Liver (tissue), 8 donors: ENCODE measurements at regions not wholly inside any gene's neighbourhood (a gene's known extent, or its start where the extent isn't known, plus 50 kb on each side); places are given as distances from the start of the nearest gene placed in this dataset.
"Not testable (repeated sequence)": the region's sequence is repeated elsewhere in the genome, so short reads cannot be mapped to it uniquely, and the experiment has no call there.

Experiments used
- DNase-seq: peaks from one replicate; pipeline ENCODE4 v3.0.0-alpha.2; 2017; ENCODE audit warnings: low spot score
- H3K27ac ChIP-seq, 2 donors: one replicate each; pipeline ENCODE4 v1.7.0; 2013; ENCODE audit warnings: inconsistent platforms in 2 of 2, low read length in 2 of 2, control low read depth in 1 of 2, low read depth in 1 of 2, mild to moderate bottlenecking in 1 of 2
- H3K27me3 ChIP-seq, 4 donors: one replicate each; pipeline versions ENCODE4 v1.6.1 to v1.7.0; 2013; ENCODE audit warnings: low read length in 3 of 4, inconsistent platforms in 1 of 4, mild to moderate bottlenecking in 1 of 4, moderate library complexity in 1 of 4; ENCODE audit not compliant: control insufficient read depth in 4 of 4, insufficient read depth in 4 of 4
- H3K36me3 ChIP-seq, 4 donors: one replicate each; pipeline versions ENCODE4 v1.6.1 to v1.7.0; 2013; ENCODE audit warnings: low read length in 3 of 4, mild to moderate bottlenecking in 3 of 4, low read depth in 1 of 4, moderate library complexity in 1 of 4; ENCODE audit not compliant: control insufficient read depth in 4 of 4, insufficient read depth in 3 of 4
- H3K4me1 ChIP-seq, 4 donors: one replicate each; pipeline versions ENCODE4 v1.6.1 to v1.7.0; 2013; ENCODE audit warnings: low read length in 3 of 4, mild to moderate bottlenecking in 3 of 4, moderate library complexity in 1 of 4; ENCODE audit not compliant: control insufficient read depth in 4 of 4, insufficient read depth in 4 of 4
- H3K4me3 ChIP-seq, 3 donors: one replicate each; pipeline versions ENCODE4 v1.6.1 to v1.7.0; 2013; ENCODE audit warnings: low read length in 3 of 3, control low read depth in 1 of 3, low read depth in 1 of 3, mild to moderate bottlenecking in 1 of 3
- H3K9ac ChIP-seq, 2 donors: one replicate each; pipeline ENCODE4 v1.7.0; 2013; ENCODE audit warnings: low read length in 2 of 2, mild to moderate bottlenecking in 2 of 2, moderate library complexity in 2 of 2, control low read depth in 1 of 2, low read depth in 1 of 2
- H3K9me3 ChIP-seq, 4 donors: one replicate each; pipeline versions ENCODE4 v1.6.1 to v1.7.0; 2013; ENCODE audit warnings: low read length in 3 of 4; ENCODE audit not compliant: control insufficient read depth in 4 of 4
- EGR1 ChIP-seq, 2 donors: IDR thresholded peaks; 2 replicates each; pipeline ENCODE4 v1.6.1; 2016 to 2018; ENCODE audit warnings: antibody characterized with exemption in 2 of 2, low read depth in 2 of 2
- FOXA2 ChIP-seq: IDR thresholded peaks from 2 replicates; pipeline ENCODE4 v1.6.1; 2016; ENCODE audit warnings: antibody characterized with exemption
- GABPA ChIP-seq, 2 donors: IDR thresholded peaks in 1 of 2; conservative IDR thresholded peaks in 1 of 2; 2 replicates each; pipeline ENCODE4 v1.6.1; 2016; ENCODE audit warnings: antibody characterized with exemption in 2 of 2, mild to moderate bottlenecking in 1 of 2, moderate library complexity in 1 of 2
- HNF4A ChIP-seq, 2 donors: conservative IDR thresholded peaks; 2 replicates each; pipeline ENCODE4 v1.6.1; 2016; ENCODE audit warnings: antibody characterized with exemption in 2 of 2, mild to moderate bottlenecking in 2 of 2
- HNF4G ChIP-seq: IDR thresholded peaks from 2 replicates; pipeline ENCODE4 v1.6.1; 2016; ENCODE audit warnings: antibody characterized with exemption
- MAX ChIP-seq: IDR thresholded peaks from 2 replicates; pipeline ENCODE4 v1.6.1; 2016; ENCODE audit warnings: antibody characterized with exemption
- NR2F2 ChIP-seq: IDR thresholded peaks from 2 replicates; pipeline ENCODE4 v1.6.1; 2016; ENCODE audit warnings: antibody characterized with exemption
- RAD21 ChIP-seq, 2 donors: IDR thresholded peaks; 2 replicates each; pipeline ENCODE4 v1.6.1; 2016; ENCODE audit warnings: antibody characterized with exemption in 2 of 2, mild to moderate bottlenecking in 2 of 2
- REST ChIP-seq: IDR thresholded peaks from 2 replicates; pipeline ENCODE4 v1.6.1; 2016; ENCODE audit warnings: antibody characterized with exemption, mild to moderate bottlenecking
- RXRA ChIP-seq, 2 donors: IDR thresholded peaks; 2 replicates each; pipeline ENCODE4 v1.6.1; 2017 to 2018; ENCODE audit warnings: antibody characterized with exemption in 2 of 2, mild to moderate bottlenecking in 1 of 2
- SP1 ChIP-seq: IDR thresholded peaks from 2 replicates; pipeline ENCODE4 v1.6.1; 2018; ENCODE audit warnings: antibody characterized with exemption, mild to moderate bottlenecking
- TAF1 ChIP-seq: conservative IDR thresholded peaks from 2 replicates; pipeline ENCODE4 v1.6.1; 2016; ENCODE audit warnings: antibody characterized with exemption, mild to moderate bottlenecking
- YY1 ChIP-seq: IDR thresholded peaks from 2 replicates; pipeline ENCODE4 v1.6.1; 2016; ENCODE audit warnings: antibody characterized with exemption, mild to moderate bottlenecking
- WGBS: extraction: QIAGEN DNeasy Blood & Tissue Kit; methylation state at CpG from one replicate; pipeline ENCODE4 v1.1.7; 2013; 5-methylcytosine and 5-hydroxymethylcytosine counted together
- TF ChIP-seq, protein P1 (sequence below): IDR thresholded peaks from 2 replicates; pipeline ENCODE4 v1.6.1; 2016; ENCODE audit warnings: antibody characterized with exemption
- TF ChIP-seq, protein P2 (sequence below): IDR thresholded peaks from 2 replicates; pipeline ENCODE4 v1.6.1; 2016; ENCODE audit warnings: antibody characterized with exemption
- TF ChIP-seq, protein P3 (sequence below): fragments of 150-350 bp; IDR thresholded peaks from 2 replicates; pipeline ENCODE4 v1.5.1; 2017; ENCODE audit warnings: improper control_type of control experiment, low read depth, low read length; ENCODE audit not compliant: missing input control
- donor health status: healthy.
- donor health status: healthy.
- donor health status: healthy.
- donor health status: healthy.
- donor health status: healthy.

DNA sequence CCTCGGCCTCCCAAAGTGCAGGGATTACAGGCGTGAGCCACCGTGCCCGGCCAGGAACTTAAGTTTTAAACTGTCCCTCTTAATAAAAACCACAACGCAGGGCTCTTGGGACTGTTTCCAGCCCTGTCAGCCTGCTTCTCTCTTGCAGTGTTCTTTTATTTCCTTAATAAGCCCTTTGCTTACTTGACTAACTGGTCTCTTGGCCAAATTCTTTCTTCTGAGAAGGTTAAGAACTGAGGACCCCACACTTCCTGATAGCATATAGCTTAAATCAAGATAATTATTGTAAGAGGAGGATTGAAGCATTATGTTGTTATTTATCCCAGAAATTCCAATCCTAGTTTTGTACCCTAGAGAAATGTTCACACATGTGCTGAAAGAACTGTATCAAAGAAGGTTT, 128.2 kb upstream of the UXS1 start:
- DNase-seq, result no peak
- Histone ChIP-seq H3K9ac (no peak overlapping the region), H3K27me3 (no peaks in the 10 kb centered on the region), H3K4me1 (no peaks in the 10 kb centered on the region), H3K36me3 (no peaks in the 10 kb centered on the region), H3K9me3 (no peaks in the 10 kb centered on the region), H3K4me3 (no peak overlapping the region), H3K27ac (no peak overlapping the region)
- TF ChIP-seq RAD21 (IDR thresholded peaks at IDR 0.05), result no peak
- no peak for TF ChIP-seq FOXA2
- TF ChIP-seq, protein P1, sequence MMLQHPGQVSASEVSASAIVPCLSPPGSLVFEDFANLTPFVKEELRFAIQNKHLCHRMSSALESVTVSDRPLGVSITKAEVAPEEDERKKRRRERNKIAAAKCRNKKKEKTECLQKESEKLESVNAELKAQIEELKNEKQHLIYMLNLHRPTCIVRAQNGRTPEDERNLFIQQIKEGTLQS, result no peak
- TF ChIP-seq, protein P2, sequence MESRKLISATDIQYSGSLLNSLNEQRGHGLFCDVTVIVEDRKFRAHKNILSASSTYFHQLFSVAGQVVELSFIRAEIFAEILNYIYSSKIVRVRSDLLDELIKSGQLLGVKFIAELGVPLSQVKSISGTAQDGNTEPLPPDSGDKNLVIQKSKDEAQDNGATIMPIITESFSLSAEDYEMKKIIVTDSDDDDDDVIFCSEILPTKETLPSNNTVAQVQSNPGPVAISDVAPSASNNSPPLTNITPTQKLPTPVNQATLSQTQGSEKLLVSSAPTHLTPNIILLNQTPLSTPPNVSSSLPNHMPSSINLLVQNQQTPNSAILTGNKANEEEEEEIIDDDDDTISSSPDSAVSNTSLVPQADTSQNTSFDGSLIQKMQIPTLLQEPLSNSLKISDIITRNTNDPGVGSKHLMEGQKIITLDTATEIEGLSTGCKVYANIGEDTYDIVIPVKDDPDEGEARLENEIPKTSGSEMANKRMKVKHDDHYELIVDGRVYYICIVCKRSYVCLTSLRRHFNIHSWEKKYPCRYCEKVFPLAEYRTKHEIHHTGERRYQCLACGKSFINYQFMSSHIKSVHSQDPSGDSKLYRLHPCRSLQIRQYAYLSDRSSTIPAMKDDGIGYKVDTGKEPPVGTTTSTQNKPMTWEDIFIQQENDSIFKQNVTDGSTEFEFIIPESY, result no peak
- TF ChIP-seq YY1, result no peak
- TF ChIP-seq RXRA (IDR thresholded peaks at IDR 0.05), result no peak
- TF ChIP-seq HNF4A (conservative IDR thresholded peaks at IDR 0.05), result no peak
- TF ChIP-seq SP1, result no peak
- no peak for TF ChIP-seq REST
- no peak for TF ChIP-seq TAF1
- WGBS, result 84% methylated on average over 5 of the region's 5 CpGs

GRCh38 chr2:106320439-106320838, 126.3 kb upstream of the UXS1 start:
- H3K9ac ChIP-seq, result not testable (repeated sequence)
- 97% methylated on average over 2 of the region's 2 CpGs for WGBS

DNA sequence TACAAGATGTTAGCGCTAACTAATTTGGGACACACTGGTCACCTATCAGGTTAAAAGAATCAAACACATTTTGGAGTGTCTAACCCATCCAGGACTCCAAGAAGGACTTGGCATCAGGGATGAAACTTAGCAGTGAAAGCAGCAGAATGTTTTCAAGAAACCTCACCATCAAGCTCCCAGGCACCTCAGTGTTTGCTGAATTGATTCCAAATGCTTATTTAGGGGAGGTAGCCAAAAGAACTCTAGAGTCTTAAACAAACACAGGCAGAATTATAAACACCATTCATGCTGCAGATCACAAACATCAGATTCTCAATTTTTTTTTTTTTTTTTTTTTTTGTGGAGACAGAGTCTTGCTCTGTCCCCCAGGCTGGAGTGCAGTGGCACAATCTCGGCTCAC, 122.8 kb upstream of the UXS1 start:
- H3K27ac ChIP-seq, result no peak overlapping the region
- WGBS, result 59% methylated on average over 2 of the region's 2 CpGs
- no peak for DNase-seq
- H3K4me3 ChIP-seq, result no peak overlapping the region
- H3K9ac ChIP-seq, result no peak overlapping the region
- no peaks in the 10 kb centered on the region for H3K9me3 ChIP-seq
- peaks cover 0 to 5% (median 3%) of the 10 kb centered on the region in 4 donors for H3K4me1 ChIP-seq
- H3K36me3 ChIP-seq, result no peaks in the 10 kb centered on the region
- no peaks in the 10 kb centered on the region for H3K27me3 ChIP-seq
- no peak for TF ChIP-seq GABPA (IDR thresholded peaks at IDR 0.05 in 1 of 2, conservative IDR thresholded peaks at IDR 0.05 in 1 of 2)
- TF ChIP-seq, protein P2, result no peak
- TF ChIP-seq YY1, result no peak
- TF ChIP-seq RXRA (IDR thresholded peaks at IDR 0.05), result no peak
- TF ChIP-seq MAX, result no peak
- TF ChIP-seq TAF1, result no peak
- no peak for TF ChIP-seq EGR1 (IDR thresholded peaks at IDR 0.05; ENCODE audit: low read depth in 2 of 2)
- TF ChIP-seq, protein P3, sequence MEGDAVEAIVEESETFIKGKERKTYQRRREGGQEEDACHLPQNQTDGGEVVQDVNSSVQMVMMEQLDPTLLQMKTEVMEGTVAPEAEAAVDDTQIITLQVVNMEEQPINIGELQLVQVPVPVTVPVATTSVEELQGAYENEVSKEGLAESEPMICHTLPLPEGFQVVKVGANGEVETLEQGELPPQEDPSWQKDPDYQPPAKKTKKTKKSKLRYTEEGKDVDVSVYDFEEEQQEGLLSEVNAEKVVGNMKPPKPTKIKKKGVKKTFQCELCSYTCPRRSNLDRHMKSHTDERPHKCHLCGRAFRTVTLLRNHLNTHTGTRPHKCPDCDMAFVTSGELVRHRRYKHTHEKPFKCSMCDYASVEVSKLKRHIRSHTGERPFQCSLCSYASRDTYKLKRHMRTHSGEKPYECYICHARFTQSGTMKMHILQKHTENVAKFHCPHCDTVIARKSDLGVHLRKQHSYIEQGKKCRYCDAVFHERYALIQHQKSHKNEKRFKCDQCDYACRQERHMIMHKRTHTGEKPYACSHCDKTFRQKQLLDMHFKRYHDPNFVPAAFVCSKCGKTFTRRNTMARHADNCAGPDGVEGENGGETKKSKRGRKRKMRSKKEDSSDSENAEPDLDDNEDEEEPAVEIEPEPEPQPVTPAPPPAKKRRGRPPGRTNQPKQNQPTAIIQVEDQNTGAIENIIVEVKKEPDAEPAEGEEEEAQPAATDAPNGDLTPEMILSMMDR, result no peak
- no peak for TF ChIP-seq HNF4A (conservative IDR thresholded peaks at IDR 0.05)
- TF ChIP-seq RAD21 (IDR thresholded peaks at IDR 0.05), result no peak
- TF ChIP-seq HNF4G, result no peak
- TF ChIP-seq NR2F2, result no peak
- TF ChIP-seq, protein P1, result no peak

More at GRCh38 chr2:106320439-106320838, 126.3 kb upstream of the UXS1 start:
- H3K27me3 ChIP-seq, H3K27ac ChIP-seq, H3K36me3 ChIP-seq, H3K4me1 ChIP-seq, H3K4me3 ChIP-seq, H3K9me3 ChIP-seq, DNase-seq: not testable (repeated sequence)
